HL-60 (cell line): ENCODE measurements at regions not wholly inside any gene's neighbourhood (a gene's known extent, or its start where the extent isn't known, plus 50 kb on each side); places are given as distances from the start of the nearest gene placed in this dataset.

ENCODE experiments used
- CTCF ChIP-seq: IDR thresholded peaks from one replicate; pipeline ENCODE4 v1.5.1; 2011; ENCODE audit warnings: low read length, control low read depth, inconsistent platforms; ENCODE audit not compliant: insufficient read depth
- GABPA ChIP-seq: IDR thresholded peaks from 2 replicates; pipeline ENCODE4 v1.6.1; 2012; ENCODE audit warnings: low read depth
- POLR2AphosphoS5 ChIP-seq: IDR thresholded peaks from 2 replicates; pipeline ENCODE4 v1.6.1; 2012; ENCODE audit warnings: low read depth
- SPI1 ChIP-seq: IDR thresholded peaks from 2 replicates; pipeline ENCODE4 v1.6.1; 2012; ENCODE audit warnings: low read depth, mild to moderate bottlenecking, borderline replicate concordance
- TF ChIP-seq, protein P1 (sequence below): IDR thresholded peaks from 2 replicates; pipeline ENCODE4 v1.6.1; 2012; ENCODE audit warnings: low read depth; ENCODE audit not compliant: insufficient replicate concordance

- TF ChIP-seq CTCF: no peak
- TF ChIP-seq, protein P1, sequence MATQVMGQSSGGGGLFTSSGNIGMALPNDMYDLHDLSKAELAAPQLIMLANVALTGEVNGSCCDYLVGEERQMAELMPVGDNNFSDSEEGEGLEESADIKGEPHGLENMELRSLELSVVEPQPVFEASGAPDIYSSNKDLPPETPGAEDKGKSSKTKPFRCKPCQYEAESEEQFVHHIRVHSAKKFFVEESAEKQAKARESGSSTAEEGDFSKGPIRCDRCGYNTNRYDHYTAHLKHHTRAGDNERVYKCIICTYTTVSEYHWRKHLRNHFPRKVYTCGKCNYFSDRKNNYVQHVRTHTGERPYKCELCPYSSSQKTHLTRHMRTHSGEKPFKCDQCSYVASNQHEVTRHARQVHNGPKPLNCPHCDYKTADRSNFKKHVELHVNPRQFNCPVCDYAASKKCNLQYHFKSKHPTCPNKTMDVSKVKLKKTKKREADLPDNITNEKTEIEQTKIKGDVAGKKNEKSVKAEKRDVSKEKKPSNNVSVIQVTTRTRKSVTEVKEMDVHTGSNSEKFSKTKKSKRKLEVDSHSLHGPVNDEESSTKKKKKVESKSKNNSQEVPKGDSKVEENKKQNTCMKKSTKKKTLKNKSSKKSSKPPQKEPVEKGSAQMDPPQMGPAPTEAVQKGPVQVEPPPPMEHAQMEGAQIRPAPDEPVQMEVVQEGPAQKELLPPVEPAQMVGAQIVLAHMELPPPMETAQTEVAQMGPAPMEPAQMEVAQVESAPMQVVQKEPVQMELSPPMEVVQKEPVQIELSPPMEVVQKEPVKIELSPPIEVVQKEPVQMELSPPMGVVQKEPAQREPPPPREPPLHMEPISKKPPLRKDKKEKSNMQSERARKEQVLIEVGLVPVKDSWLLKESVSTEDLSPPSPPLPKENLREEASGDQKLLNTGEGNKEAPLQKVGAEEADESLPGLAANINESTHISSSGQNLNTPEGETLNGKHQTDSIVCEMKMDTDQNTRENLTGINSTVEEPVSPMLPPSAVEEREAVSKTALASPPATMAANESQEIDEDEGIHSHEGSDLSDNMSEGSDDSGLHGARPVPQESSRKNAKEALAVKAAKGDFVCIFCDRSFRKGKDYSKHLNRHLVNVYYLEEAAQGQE: no peak
- no peak for TF ChIP-seq POLR2AphosphoS5
- TF ChIP-seq GABPA: no peak
- TF ChIP-seq SPI1: no peak
Measured at GRCh38 chr7:41872966-41873365, 170.1 kb upstream of the INHBA start.
